DMS53 (cell line): ENCODE measurements at regions not wholly inside any gene's neighbourhood (a gene's known extent, or its start where the extent isn't known, plus 50 kb on each side); places are given as distances from the start of the nearest gene placed in this dataset.
"Not testable (repeated sequence)": the region's sequence is repeated elsewhere in the genome, so short reads cannot be mapped to it uniquely, and the experiment has no call there.

ENCODE experiments used
- DNase-seq: peaks from one replicate; lab custom pipeline; 2025; lab: John Stamatoyannopoulos, UW

DNA sequence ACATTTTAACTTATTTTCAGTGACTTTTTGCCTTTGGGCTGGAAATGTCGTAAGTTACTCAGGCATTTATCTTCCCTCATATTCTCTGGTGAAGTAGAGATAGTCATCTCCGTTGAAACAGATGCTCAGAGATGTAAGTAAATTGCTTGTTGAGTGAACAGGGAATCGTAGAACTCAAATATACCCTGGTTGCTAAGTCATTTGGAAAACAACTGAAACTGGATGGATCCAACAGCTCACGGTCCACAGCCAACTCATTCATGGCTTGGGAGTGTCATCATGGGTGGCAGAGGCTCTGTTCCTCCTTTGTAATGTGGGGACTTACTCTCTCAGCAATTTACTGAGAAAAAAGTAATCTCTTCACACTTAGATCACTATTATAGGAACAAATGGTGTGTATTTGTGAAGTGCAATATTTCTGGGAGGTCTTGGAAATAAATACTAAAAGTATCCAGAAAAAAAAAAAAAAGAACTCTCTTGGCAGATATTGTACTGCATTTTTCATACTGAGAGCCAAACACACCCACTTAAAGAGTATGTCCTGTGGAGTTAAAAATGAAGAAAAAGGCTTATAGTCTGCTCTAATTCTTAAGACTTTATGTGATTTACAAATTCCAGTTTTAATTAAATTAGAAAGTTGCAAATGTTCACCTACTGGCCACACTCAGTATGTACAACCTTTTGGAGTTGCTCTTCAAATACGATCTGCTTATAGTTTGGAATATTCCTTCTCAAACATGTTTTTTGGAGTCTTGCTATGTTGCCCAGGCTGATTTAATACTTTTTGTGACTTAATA is 107.4 kb downstream of the LEPR start:
- peak; percentile 40 for DNase-seq

DNA sequence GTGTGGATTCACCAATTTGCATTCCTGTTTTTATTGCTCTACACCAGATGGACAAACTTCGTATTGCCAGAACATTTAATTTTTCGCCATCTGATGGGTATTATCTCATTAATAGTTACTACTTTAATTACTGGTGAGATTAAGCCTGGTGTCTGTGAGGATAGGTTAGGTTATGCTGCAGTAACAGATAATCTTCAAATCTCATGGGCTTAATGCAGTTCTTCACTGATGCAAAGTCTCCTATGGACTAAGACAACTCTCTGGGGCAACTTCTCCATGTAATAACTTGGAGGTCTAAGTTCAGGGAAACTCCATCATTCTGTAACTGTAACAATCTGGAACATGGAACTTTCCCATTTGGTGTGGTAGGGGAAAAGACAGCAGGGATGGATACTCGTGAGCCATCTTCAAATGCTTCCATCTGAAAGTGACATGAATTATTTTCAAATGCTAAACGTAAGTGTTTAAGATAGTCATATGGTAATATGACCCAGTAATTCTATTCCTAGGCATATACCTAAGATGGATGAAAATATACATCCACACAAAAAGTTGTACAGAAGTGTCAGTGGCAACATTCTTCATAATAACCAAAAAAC is 111.6 kb downstream of the LEPR start:
- no peak for DNase-seq

DNA sequence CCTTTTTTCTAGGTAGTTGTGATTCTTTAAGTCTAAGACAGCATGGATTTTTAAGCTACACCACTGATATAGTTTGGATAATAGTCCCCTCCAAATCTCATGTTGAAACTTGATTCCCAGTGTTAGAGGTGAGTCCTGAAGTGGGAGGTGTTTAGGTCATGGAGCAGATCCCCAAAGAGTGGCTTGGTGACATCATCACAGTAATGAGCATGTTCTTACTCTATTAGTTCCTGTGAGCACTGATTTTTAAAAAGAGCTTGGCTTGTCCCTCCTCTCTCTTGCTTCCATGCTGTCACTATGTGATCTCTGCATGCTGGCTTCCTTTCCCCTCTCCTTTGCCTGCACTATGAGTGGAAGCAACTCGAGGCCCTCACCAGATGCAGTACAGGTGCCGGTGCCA is 115.5 kb downstream of the LEPR start:
- no peak for DNase-seq

DNA sequence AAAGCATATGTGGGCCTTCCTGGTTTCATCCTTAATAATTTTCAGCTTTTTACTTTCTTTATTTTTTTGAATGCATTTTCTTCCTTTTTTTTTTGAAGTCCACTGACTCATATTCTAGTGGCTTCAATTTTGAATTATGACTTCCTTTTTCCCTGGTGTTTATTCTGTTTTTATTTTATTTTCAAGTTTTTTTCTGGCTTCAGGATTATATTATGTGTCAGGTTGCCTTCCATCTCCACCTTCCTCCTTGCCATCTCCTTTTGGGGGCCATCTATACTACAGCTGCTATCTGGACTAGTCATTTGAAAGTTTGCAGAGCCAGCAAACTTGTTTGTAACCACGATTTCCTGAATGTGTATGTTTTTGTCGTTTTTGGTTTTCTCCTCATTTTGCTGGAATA is 117.6 kb downstream of the LEPR start:
- DNase-seq, result no peak

DNA sequence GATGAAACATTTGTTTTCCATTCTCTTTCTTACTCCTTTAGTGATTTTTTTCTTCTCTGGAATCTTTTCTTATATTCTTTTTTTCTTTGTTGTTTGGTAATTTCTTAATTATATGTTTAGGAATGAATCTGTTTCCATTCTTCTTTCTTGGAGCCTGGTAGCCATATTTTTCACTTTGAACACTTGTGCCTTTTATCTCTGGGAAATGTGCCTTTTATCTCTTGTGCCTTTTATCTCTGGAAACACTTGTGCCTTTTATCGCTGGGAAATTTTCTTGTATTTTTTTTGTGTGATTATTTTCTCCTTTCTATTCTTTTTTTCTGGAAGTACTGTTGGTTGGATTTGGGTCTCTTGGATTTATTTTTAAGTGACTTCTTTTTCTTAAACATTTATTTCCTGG is 118.2 kb downstream of the LEPR start:
- DNase-seq, result no peak

DNA sequence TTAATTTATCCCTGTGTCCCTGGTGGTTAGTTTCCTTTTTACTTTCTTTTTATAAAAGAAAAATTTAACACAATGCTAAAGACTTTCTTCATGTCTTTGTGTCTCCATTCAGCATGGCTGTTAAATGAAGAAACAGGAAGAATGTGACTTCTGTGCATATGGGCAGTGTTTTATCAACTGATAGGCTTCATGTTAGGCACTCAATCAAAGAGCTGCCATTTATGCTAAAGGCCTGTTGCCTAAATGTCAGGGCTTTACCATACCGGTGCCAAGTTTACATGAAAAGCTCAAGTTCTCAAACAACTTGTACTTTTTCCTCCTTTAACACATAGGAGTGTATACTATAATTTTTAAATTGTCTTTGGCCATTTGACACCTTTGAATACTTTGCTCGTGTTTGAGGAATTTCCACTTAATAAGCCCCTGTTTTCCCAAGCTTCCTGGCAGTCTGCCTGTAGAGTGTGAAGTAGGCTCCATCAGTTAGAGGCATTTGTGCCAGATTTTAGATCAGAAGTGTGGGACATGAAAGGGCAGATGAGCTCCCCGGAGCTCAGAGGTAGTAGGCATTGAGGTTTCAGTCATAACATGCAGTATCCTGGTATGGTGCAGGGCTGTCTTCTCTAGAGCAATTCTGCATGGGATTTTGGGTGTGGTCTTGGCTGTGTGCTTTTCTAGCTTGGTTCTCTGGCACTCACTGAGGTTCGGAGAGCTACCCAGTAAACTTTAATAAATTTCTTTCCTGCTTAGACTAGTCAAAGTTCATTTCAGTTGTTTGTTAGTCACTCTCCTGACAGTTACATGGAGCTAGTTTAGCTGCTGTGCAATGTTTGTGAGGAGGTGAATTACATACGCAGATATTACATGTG is 119.0 kb downstream of the LEPR start:
- DNase-seq, result no peak

DNA sequence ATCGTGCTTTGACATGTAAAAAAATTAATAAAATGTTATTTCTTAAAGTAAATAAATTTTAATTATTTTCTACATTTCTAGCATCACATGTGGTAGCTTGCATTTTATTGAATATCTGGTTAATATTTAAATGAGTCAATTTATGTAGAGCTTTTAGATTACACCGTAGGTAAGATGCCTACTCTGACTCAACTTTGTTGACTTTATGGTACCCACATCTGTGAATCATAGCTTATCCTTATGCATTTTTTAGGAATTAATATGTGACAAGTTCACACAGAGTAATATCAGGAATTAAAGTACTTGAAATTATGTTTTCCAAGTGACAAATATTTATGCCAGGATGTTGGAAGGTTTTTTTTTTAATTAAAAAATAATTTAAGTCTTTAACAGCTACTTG is 120.7 kb downstream of the LEPR start:
- no peak for DNase-seq

DNA sequence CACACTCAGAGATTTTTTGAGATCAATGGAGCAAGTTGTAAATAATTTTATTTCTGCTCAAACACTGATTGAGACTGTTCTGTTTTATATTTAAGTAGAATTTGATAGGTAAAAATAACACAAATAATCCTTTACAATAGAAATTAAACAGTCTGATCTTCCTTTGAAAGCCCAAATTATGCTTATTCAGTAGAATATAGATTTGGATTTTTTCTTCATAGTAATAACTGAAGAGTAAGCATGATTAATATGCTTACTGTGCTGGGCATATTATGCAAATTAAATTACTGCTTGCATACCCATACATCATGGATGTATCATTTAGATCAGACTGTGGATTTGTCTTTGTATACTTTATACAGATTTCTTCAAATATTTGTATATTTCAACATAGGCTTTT is 121.4 kb downstream of the LEPR start:
- no peak for DNase-seq

DNA sequence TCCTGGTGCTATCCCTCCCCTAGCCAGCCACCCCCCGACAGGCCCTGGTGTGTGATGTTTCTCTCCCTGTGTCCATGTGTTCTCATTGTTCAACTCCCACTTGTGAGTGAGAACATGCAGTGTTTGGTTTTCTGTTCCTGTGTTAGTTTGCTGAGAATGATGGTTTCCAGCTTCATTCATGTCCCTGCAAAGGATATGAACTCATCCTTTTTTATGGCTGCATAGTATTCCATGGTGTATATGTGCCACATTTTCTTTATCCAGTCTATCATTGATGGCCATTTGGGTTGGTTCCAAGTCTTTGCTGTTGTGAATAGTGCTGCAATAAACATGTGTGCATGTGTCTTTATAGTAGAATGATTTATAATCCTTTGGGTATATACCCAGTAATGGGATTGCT is 122.1 kb downstream of the LEPR start:
- DNase-seq, result not testable (repeated sequence)

DNA sequence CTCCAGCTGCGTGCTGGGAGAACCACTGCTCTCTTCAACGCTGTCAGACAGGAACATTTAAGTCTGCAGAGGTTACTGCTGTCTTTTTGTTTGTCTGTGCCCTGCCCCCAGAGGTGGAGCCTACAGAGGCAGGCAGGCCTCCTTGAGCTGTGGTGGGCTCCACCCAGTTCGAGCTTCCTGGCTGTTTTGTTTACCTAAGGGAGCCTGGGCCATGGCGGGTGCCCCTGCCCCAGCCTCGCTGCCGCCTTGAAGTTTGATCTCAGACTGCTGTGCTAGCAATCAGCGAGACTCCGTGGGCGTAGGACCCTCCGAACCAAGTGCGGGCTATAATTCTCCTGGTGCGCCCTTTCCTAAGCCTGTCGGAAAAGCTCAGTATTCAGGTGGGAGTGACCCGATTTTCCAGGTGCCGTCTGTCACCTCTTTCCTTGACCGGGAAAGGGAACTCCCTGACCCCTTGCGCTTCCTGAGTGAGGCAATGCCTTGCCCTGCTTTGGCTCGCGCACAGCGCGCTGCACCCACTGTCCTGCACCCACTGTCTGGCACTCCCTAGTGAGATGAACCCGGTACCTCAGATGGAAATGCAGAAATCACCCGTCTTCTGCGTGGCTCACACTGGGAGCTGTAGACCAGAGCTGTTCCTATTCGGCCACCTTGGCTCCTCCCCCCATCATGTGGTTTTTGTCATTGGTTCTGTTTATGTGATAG is 130.0 kb downstream of the LEPR start:
- peak; percentile 76 for DNase-seq

DNA sequence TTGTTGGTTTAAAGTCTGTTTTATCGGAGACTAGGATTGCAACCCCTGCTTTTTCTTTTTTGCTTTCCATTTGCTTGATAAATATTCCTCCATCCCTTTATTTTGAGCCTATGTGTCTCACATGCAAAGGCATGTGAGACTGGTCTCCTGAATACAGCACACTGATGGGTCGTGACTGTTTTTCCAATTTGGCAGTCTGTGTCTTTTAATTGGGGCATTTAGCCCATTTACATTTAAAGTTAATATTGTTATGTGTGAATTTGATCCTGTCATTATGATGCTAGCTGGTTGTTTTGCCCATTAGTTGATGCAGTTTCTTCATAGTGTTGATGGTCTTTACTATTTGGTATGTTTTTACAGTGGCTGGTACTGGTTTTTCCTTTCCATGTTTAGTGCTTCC is 132.0 kb downstream of the LEPR start:
- DNase-seq, result not testable (repeated sequence)

DNA sequence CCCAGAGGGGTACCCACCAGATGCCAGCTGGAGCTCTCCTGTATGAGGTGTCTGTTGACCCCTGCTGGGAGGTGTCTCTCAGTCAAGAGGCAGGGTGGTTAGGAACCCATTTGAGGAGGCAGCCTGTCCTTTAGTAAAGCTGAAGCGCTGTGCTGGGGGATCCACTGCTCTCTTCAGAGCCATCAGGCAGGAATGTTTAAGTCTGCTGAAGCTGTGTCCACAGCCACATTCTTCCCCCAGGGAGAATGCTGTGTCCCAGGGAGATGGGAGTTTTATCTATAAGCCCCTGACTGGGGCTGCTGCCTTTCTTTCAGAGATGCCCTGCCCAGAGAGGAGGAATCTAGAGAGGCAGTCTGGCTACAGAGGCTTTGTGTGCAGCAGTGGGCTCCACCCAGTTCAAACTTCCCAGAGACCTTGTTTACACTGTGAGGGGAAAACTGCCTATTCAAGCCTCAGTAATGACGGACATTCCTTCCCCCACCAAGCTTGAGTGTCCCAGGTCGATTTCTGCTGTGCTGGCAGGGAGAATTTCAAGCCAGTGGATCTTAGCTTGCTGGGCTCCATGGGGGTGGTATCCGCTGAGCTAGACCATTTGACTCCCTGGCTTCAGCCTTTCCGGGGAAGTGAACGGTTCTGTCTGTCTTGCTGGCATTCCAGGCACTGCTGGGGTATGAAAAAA is 133.8 kb downstream of the LEPR start:
- DNase-seq, result not testable (repeated sequence)

DNA sequence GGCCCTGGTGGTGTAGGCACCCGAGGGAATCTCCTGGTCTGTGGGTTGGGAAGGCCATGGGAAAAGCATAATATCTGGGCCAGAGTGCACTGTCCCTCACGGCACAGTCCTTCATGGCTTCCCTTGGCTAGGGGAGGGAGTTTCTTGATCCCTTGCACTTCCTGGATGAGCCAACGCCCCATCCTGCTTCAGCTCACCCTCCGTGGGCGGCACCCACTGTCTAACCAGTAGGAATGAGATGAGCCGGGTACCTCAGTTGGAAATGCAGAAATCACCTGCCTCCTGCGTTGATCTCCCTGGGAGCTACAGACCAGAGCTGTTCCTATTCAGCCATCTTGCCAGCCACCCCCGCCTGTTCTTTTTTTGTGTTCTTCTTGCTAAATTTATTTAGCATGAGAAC is 134.4 kb downstream of the LEPR start:
- no peak for DNase-seq

DNA sequence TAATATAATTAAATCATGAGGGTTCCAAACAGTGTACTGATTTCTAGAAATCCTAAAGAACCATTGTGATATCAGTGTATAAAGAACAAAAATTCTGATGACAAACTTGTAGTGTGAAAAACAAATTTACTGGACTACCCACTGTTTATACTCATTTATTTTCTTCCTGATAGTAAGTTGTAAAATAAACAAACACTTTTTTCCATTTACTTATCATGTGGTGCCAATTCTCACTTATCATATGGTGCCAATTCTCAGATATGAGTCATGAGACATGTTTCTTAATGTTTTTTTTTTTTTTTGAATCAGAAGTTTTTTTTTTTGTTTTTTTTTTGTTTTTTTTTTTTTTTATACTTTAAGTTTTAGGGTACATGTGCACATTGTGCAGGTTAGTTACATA is 137.7 kb downstream of the LEPR start:
- peak; percentile 31 for DNase-seq

DNA sequence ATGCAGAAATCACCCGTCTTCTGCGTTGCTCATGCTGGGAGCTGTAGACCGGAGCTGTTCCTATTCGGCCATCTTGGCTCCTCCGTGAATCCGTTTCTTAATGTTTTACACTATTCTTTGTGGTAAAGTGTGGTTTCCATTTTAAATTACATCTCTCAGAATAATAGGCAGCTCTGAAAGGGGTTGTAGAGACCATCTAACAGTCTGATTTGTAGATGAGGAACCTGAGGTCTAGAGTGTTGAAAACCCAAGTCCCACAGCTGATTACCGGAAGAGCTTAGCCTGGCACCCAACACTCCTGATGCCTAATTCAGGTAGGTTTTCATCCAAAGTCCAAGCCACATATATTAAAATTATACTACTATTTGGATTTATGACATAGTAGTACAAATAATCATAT is 144.0 kb downstream of the LEPR start:
- DNase-seq, result no peak

DNA sequence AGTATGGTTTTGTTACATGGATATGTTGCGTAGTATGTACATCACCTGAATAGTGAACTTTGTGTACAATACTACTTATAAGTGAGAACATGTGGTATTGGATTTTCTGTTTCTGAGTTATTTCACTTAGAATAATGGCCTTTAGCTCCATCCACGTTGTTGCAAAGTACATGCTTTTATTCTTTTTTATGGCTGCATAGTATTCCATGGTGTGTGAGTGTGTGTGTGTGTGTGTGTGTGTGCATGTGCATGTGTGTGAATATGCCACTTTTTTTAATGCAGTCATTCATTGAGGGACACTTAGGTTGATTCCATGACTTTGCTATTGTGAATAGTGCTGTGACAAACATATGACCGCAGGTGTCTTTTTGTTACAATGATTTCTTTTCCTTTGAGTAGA is 147.8 kb downstream of the LEPR start:
- DNase-seq, result no peak

DNA sequence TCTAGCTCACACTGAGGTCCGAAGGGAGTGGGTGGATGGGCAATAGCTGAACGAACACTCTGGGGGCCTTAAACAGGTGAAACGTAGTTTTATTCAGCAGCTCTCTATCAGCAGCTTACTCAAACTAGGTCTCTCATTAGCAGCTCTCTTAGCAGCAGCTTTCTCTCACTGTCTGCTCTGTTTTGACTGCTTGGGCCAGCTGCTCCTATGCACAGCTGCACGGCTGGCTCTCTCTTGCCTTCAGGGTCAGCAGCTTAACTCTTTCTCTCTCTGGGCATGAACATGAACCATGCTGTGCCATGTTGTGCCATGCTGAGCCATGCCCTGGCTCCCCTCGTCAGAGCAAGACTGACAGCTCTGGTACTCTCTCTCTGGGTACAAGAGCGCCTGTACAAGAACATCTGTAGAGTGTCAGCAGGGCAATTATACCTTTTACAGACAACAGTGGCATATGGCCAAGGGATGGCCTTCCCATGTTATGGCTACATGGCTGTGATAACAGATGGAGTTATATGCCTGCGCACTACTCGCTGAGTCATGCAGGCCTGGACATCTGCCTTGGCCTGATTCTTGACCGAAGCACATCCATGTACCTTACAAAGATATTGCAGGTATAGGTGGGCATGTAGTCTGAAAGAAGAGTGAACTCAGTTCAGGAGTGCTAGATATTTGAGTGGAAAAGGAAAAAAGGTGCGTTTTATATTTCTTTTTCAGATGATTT is 152.4 kb downstream of the LEPR start:
- no peak for DNase-seq

DNA sequence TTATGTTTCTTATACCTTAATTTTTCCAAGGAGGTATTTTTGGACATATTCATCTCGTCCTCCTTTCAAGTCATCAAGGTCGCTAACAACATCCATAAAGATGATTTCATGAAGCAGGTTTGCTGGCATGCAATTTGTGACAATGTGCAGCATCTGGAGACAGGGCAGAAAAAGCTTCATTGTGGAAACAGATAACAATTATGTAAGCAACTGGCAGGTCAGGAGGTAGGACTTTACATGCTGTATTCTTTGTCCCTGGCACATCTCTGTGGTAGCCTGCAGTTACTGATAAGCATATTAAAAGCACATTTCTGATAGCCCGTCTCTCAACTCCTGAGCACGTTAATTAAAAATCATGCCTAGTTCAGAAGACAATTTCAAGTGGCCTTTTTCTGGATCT is 156.8 kb downstream of the LEPR start:
- no peak for DNase-seq

DNA sequence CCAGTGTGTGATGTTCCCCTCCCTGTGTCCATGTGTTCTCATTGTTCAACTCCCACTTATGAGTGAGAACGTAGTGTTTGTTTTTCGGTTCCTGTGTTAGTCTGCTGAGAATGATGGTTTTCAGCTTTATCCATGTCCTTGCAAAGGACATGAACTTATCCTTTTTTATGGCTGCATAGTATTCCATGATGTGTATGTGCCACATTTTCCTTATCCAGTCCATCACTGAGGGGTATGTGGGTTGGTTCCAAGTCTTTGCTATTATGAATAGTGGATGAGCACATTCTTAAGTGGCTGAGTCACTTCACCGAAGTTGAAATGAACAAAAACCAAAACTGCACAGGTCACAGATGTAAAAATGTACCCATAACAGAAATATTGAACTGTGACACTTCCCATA is 157.5 kb downstream of the LEPR start:
- DNase-seq, result not testable (repeated sequence)

DNA sequence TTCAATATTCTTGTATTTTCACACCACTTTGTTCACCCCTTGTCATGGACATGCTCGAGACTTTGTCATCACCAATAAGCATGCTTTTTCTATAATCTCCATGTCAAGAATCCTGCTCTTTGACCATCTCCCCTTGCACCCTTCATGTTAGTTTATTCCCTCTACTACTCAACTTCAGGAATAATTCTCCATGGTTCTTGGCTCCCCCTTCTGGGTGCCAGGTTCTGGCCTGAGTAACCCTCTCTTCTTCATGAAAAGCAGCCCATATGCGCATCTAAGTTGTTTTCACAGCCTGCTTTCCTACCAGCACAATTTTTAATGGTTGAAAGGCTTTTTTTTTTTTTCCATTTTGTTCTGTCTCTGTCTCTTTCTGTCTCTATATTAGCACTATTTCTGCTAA is 160.7 kb downstream of the LEPR start:
- peak; percentile 35 for DNase-seq

DNA sequence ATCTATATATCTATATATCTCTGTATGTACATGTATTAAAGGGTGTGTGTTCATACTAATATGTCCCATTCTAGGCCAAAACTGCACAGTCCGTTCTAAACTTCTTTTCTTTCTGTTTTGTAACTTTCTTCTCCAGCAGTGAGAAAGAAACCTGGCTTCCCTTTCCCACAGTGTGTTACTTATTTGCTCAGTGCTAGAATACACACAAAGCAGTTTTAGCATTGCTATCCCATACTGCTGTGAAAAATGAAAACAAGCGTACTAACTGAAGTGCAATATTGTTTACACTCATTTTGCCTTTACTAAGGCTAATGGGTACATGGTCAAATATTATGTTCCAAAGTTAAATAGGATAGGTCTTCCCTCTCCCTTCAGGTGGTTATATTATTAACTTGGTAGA is 163.9 kb downstream of the LEPR start:
- peak; percentile 64 for DNase-seq
